WTC11 (cell line): ENCODE measurements at regions not wholly inside any gene's neighbourhood (a gene's known extent, or its start where the extent isn't known, plus 50 kb on each side); places are given as distances from the start of the nearest gene placed in this dataset.

Experiments
- ATAC-seq: fragments of 200-7000 bp; cut with Tn5 transposase; 2 replicates; pipeline ENCODE4 v1.10.0; 2021; ENCODE audit warnings: mild to moderate bottlenecking, moderate library complexity
- CTCF ChIA-PET: fragments of 300-600 bp; sonication (Branson Sonifier 250); formaldehyde crosslinking; loops from one replicate; lab custom pipeline; 2021; ENCODE audit warnings: antibody characterized with exemption; lab: Charles Lee
- POLR2A ChIA-PET: fragments of 350-600 bp; sonication (Branson Sonifier 250); formaldehyde crosslinking; loops from one replicate; lab custom pipeline; 2021; ENCODE audit warnings: antibody characterized with exemption; lab: Charles Lee
- DNase-seq: peaks from one replicate; pipeline ENCODE4 v3.0.0; 2021; ENCODE audit warnings: low spot score
- H3K27ac Mint-ChIP-seq: 2 replicates; pipeline ENCODE4 v1.8.0; 2021; ENCODE audit warnings: mixed read lengths
- H3K27me3 Mint-ChIP-seq: 2 replicates; pipeline ENCODE4 v1.8.0; 2021; ENCODE audit warnings: low read depth, mild to moderate bottlenecking, moderate library complexity, mixed read lengths
- H3K36me3 Mint-ChIP-seq: 2 replicates; pipeline ENCODE4 v1.8.0; 2021; ENCODE audit warnings: mixed read lengths
- H3K4me1 Mint-ChIP-seq: 2 replicates; pipeline ENCODE4 v1.8.0; 2022; ENCODE audit warnings: mixed read lengths
- H3K4me3 Mint-ChIP-seq: 2 replicates; pipeline ENCODE4 v1.8.0; 2021; ENCODE audit warnings: mild to moderate bottlenecking, moderate library complexity, mixed read lengths
- H3K9me3 Mint-ChIP-seq: 2 replicates; pipeline ENCODE4 v1.8.0; 2021; ENCODE audit warnings: mixed read lengths
- ARID4B ChIP-seq: sonication (generic); formaldehyde crosslinking; IDR thresholded peaks from 2 replicates; pipeline ENCODE4 v1.8.0; 2023; ENCODE audit warnings: missing genetic modification reagents, mild to moderate bottlenecking, borderline replicate concordance
- ATF1 ChIP-seq: sonication (generic); formaldehyde crosslinking; IDR thresholded peaks from 2 replicates; pipeline ENCODE4 v1.8.1; 2023; ENCODE audit warnings: mild to moderate bottlenecking, moderate library complexity, missing genetic modification reagents
- ATF3 ChIP-seq: sonication (generic); formaldehyde crosslinking; conservative IDR thresholded peaks from 2 replicates; pipeline ENCODE4 v1.8.1; 2022; ENCODE audit warnings: mild to moderate bottlenecking, missing genetic modification reagents
- CBFB ChIP-seq: sonication (generic); formaldehyde crosslinking; IDR thresholded peaks from 2 replicates; pipeline ENCODE4 v1.8.1; 2022; ENCODE audit warnings: mild to moderate bottlenecking, low read depth, missing genetic modification reagents
- CREM ChIP-seq: sonication (generic); formaldehyde crosslinking; IDR thresholded peaks from 2 replicates; pipeline ENCODE4 v1.8.1; 2022; ENCODE audit warnings: mild to moderate bottlenecking, missing genetic modification reagents, moderate library complexity
- ERG ChIP-seq: fragments of 250-450 bp; sonication (Bioruptor Pico); IDR thresholded peaks from 2 replicates; pipeline ENCODE4 v1.8.0; 2021; ENCODE audit warnings: mild to moderate bottlenecking
- FOXJ3 ChIP-seq: sonication (generic); formaldehyde crosslinking; IDR thresholded peaks from 2 replicates; pipeline ENCODE4 v1.9.0; 2021; ENCODE audit warnings: missing genetic modification reagents, mild to moderate bottlenecking, borderline replicate concordance
- FOXP4 ChIP-seq: sonication (generic); formaldehyde crosslinking; IDR thresholded peaks from 2 replicates; pipeline ENCODE4 v1.8.0; 2022; ENCODE audit warnings: mild to moderate bottlenecking, missing genetic modification reagents
- IRF2 ChIP-seq: sonication (generic); formaldehyde crosslinking; IDR thresholded peaks from 2 replicates; pipeline ENCODE4 v1.8.0; 2022; ENCODE audit warnings: low read depth, missing genetic modification reagents, borderline replicate concordance
- JAZF1 ChIP-seq: fragments of 250-450 bp; sonication (Bioruptor Pico); IDR thresholded peaks from 2 replicates; pipeline ENCODE4 v1.9.0; 2021; ENCODE audit warnings: moderate library complexity, mild to moderate bottlenecking, inconsistent platforms
- JUN ChIP-seq: sonication (generic); formaldehyde crosslinking; IDR thresholded peaks from 2 replicates; pipeline ENCODE4 v1.8.0; 2023; ENCODE audit warnings: mild to moderate bottlenecking, missing genetic modification reagents
- KAT7 ChIP-seq: sonication (generic); formaldehyde crosslinking; IDR thresholded peaks from 2 replicates; pipeline ENCODE4 v1.8.1; 2023; ENCODE audit warnings: missing genetic modification reagents, mild to moderate bottlenecking, borderline replicate concordance
- PRRX2 ChIP-seq: fragments of 250-450 bp; sonication (Bioruptor Pico); IDR thresholded peaks from 2 replicates; pipeline ENCODE4 v1.8.0; 2021; ENCODE audit warnings: mild to moderate bottlenecking
- RORB ChIP-seq: fragments of 250-450 bp; sonication (Bioruptor Pico); IDR thresholded peaks from 2 replicates; pipeline ENCODE4 v1.9.0; 2021; ENCODE audit warnings: mild to moderate bottlenecking
- SOX15 ChIP-seq: fragments of 250-450 bp; sonication (Bioruptor Pico); IDR thresholded peaks from 2 replicates; pipeline ENCODE4 v1.9.0; 2021; ENCODE audit warnings: mild to moderate bottlenecking
- SP1 ChIP-seq: sonication (generic); formaldehyde crosslinking; conservative IDR thresholded peaks from 2 replicates; pipeline ENCODE4 v1.8.1; 2022; ENCODE audit warnings: missing genetic modification reagents
- TP53 ChIP-seq: sonication (generic); formaldehyde crosslinking; IDR thresholded peaks from 2 replicates; pipeline ENCODE4 v1.8.1; 2023; ENCODE audit warnings: mild to moderate bottlenecking, missing genetic modification reagents
- ZBTB21 ChIP-seq: sonication (generic); formaldehyde crosslinking; IDR thresholded peaks from 2 replicates; pipeline ENCODE4 v1.8.1; 2023; ENCODE audit warnings: mild to moderate bottlenecking, missing genetic modification reagents, borderline replicate concordance
- ZBTB43 ChIP-seq: sonication (generic); formaldehyde crosslinking; IDR thresholded peaks from 2 replicates; pipeline ENCODE4 v1.8.1; 2023; ENCODE audit warnings: mild to moderate bottlenecking, missing genetic modification reagents
- ZNF121 ChIP-seq: sonication (generic); formaldehyde crosslinking; IDR thresholded peaks from 2 replicates; pipeline ENCODE4 v1.8.0; 2023; ENCODE audit warnings: missing genetic modification reagents
- ZNF317 ChIP-seq: sonication (generic); formaldehyde crosslinking; IDR thresholded peaks from 2 replicates; pipeline ENCODE4 v1.8.1; 2023; ENCODE audit warnings: low read depth, mild to moderate bottlenecking, moderate library complexity, missing genetic modification reagents, borderline replicate concordance

GRCh38 chr3:31361371-31362273, 171.1 kb upstream of the STT3B start (continued):
- TF ChIP-seq ZBTB21 (CRISPR knock-in tag) = no peak
- TF ChIP-seq JAZF1 (CRISPR knock-in tag) = no peak

- H3K27me3 Mint-ChIP-seq = no peaks in the 10 kb centered on the region
- ChIA-PET CTCF (interaction anchor here (0.5 kb wide), 1 partner anchor 23 kb away, joined by 3 read pairs; no protein-coding TSS in a partner anchor), POLR2A (no interaction called here)
- no peak for TF ChIP-seq FOXP4 (CRISPR knock-in tag)
- no peak for TF ChIP-seq ATF1
- H3K4me1 Mint-ChIP-seq = peaks cover 10% of the 10 kb centered on the region
- H3K4me3 Mint-ChIP-seq = no peak overlapping the region
- ATAC-seq (no peak), DNase-seq (no peak)
- no peak overlapping the region for H3K27ac Mint-ChIP-seq
- H3K9me3 Mint-ChIP-seq = peaks cover 5% of the 10 kb centered on the region; the same call in 1 of the 2 replicates
- 0 out of 2 replicates have a peak, but pooled peaks cover 2% of the 10 kb centered on the region for H3K36me3 Mint-ChIP-seq
Measured at GRCh38 chr3:31364188-31364587, 168.5 kb upstream of the STT3B start.

GRCh38 chr3:31364711-31365110, 168.0 kb upstream of the STT3B start:
- DNase-seq (no peak), ATAC-seq (no peak)
- Mint-ChIP-seq H3K9me3 (peaks cover 5% of the 10 kb centered on the region; the same call in 1 of the 2 replicates), H3K4me1 (peaks cover 10% of the 10 kb centered on the region), H3K36me3 (0 out of 2 replicates have a peak, but pooled peaks cover 2% of the 10 kb centered on the region), H3K27me3 (no peaks in the 10 kb centered on the region), H3K27ac (no peak overlapping the region), H3K4me3 (no peak overlapping the region)
- CTCF ChIA-PET = interaction anchor here (0.5 kb wide), 1 partner anchor 23 kb away, joined by 3 read pairs; no protein-coding TSS in a partner anchor
- TF ChIP-seq ERG = no peak
- no peak for TF ChIP-seq JUN (CRISPR knock-in tag)
- TF ChIP-seq CBFB (CRISPR knock-in tag) = no peak
- no peak for TF ChIP-seq KAT7 (CRISPR knock-in tag)
- no peak for TF ChIP-seq IRF2 (CRISPR knock-in tag)
- no peak for TF ChIP-seq PRRX2
- no peak for TF ChIP-seq ZNF317
- no peak for TF ChIP-seq RORB
- POLR2A ChIA-PET = no interaction called here

GRCh38 chr3:31367518-31367917, 165.2 kb upstream of the STT3B start:
- no peak for ATAC-seq
- CTCF ChIA-PET = no interaction called here
- no peak for TF ChIP-seq FOXJ3 (CRISPR knock-in tag)
- TF ChIP-seq SOX15 = no peak
- no peak for TF ChIP-seq TP53 (CRISPR knock-in tag)
- no peak for TF ChIP-seq ARID4B
- TF ChIP-seq ZNF121 (CRISPR knock-in tag) = no peak
- no peak for TF ChIP-seq CREM (CRISPR knock-in tag)
- TF ChIP-seq SP1 (CRISPR knock-in tag) = no peak
- TF ChIP-seq ATF3 = no peak
- TF ChIP-seq ZBTB43 (CRISPR knock-in tag) = no peak

More at GRCh38 chr3:31367518-31367917, 165.2 kb upstream of the STT3B start:
- Mint-ChIP-seq H3K4me3 (no peak overlapping the region), H3K36me3 (0 out of 2 replicates have a peak, but pooled peaks cover 2% of the 10 kb centered on the region), H3K4me1 (no peaks in the 10 kb centered on the region), H3K9me3 (peaks cover 5% of the 10 kb centered on the region; the same call in 1 of the 2 replicates), H3K27ac (no peak overlapping the region), H3K27me3 (peaks cover 2% of the 10 kb centered on the region)
- POLR2A ChIA-PET = no interaction called here
- DNase-seq = no peak
